ENCODE measurements at regions not wholly inside any gene's neighbourhood (a gene's known extent, or its start where the extent isn't known, plus 50 kb on each side); places are given as distances from the start of the nearest gene placed in this dataset.

- Histone ChIP-seq H3K4me3 (no peak overlapping the region), H3K27ac (no peak overlapping the region), H3K27me3 (ENCODE audit: insufficient read depth in 3 of 3, low read length in 2 of 3) (no peaks in the 10 kb centered on the region), H3K36me3 (ENCODE audit: insufficient read depth in 1 of 2, low read depth in 1 of 2) (no peaks in the 10 kb centered on the region), H3K9me3 (no peaks in the 10 kb centered on the region), H3K4me1 (no peaks in the 10 kb centered on the region)
- 89 to 93% (median 89%) methylated on average over 3 of the region's 3 CpGs for WGBS, 3 donors
- ATAC-seq = no peak
- DNase-seq = no peak
- TF ChIP-seq CTCF (IDR thresholded peaks at IDR 0.05) = no peak
- intact Hi-C loops (cut with DNase I) = no loop called here
Observed at GRCh38 chr2:40937284-40937683, 485.4 kb upstream of the SLC8A1 start.

- DNase-seq = no peak
- Histone ChIP-seq H3K27ac (no peak overlapping the region), H3K36me3 (ENCODE audit: insufficient read depth in 1 of 2, low read depth in 1 of 2) (no peaks in the 10 kb centered on the region), H3K4me1 (no peaks in the 10 kb centered on the region), H3K27me3 (ENCODE audit: insufficient read depth in 3 of 3, low read length in 2 of 3) (no peaks in the 10 kb centered on the region), H3K9me3 (no peaks in the 10 kb centered on the region), H3K4me3 (no peak overlapping the region)
- intact Hi-C loops (cut with DNase I) = no loop called here
- TF ChIP-seq CTCF (IDR thresholded peaks at IDR 0.05) = no peak
- WGBS, 3 donors = 92 to 98% (median 97%) methylated on average over 3 of the region's 3 CpGs
- no peak for ATAC-seq
Observed at GRCh38 chr2:40953341-40953740, 501.5 kb upstream of the SLC8A1 start.

GRCh38 chr2:40955042-40955441, 503.2 kb upstream of the SLC8A1 start:
- Histone ChIP-seq H3K4me3 (no peak overlapping the region), H3K4me1 (no peaks in the 10 kb centered on the region), H3K27ac (no peak overlapping the region), H3K9me3 (no peaks in the 10 kb centered on the region), H3K27me3 (ENCODE audit: insufficient read depth in 3 of 3, low read length in 2 of 3) (no peaks in the 10 kb centered on the region), H3K36me3 (ENCODE audit: insufficient read depth in 1 of 2, low read depth in 1 of 2) (no peaks in the 10 kb centered on the region)
- ATAC-seq = no peak
- TF ChIP-seq CTCF (IDR thresholded peaks at IDR 0.05) = no peak
- WGBS, 3 donors = 45 to 53% (median 46%) methylated on average over 2 of the region's 2 CpGs
- intact Hi-C loops (cut with DNase I) = no loop called here
- no peak for DNase-seq

- no peak for ATAC-seq
- Histone ChIP-seq H3K4me1 (no peaks in the 10 kb centered on the region), H3K36me3 (ENCODE audit: insufficient read depth in 1 of 2, low read depth in 1 of 2) (no peaks in the 10 kb centered on the region), H3K4me3 (no peak overlapping the region), H3K27ac (no peak overlapping the region), H3K9me3 (no peaks in the 10 kb centered on the region), H3K27me3 (ENCODE audit: insufficient read depth in 3 of 3, low read length in 2 of 3) (no peaks in the 10 kb centered on the region)
- intact Hi-C loops (cut with DNase I) = no loop called here
- no peak for TF ChIP-seq CTCF (IDR thresholded peaks at IDR 0.05)
- DNase-seq = no peak
Observed at GRCh38 chr2:40955635-40956034, 503.7 kb upstream of the SLC8A1 start.

GRCh38 chr2:40957508-40957907, 505.6 kb upstream of the SLC8A1 start:
- Histone ChIP-seq H3K9me3 (no peaks in the 10 kb centered on the region), H3K27ac (no peak overlapping the region), H3K4me3 (no peak overlapping the region), H3K27me3 (ENCODE audit: insufficient read depth in 3 of 3, low read length in 2 of 3) (no peaks in the 10 kb centered on the region), H3K36me3 (ENCODE audit: insufficient read depth in 1 of 2, low read depth in 1 of 2) (no peaks in the 10 kb centered on the region), H3K4me1 (no peaks in the 10 kb centered on the region)
- ATAC-seq (no peak), DNase-seq (no peak)
- 62 to 69% (median 66%) methylated on average over 9 of the region's 9 CpGs for WGBS, 3 donors
- intact Hi-C loops (cut with DNase I) = no loop called here
- no peak for TF ChIP-seq CTCF (IDR thresholded peaks at IDR 0.05)
